Esophagus squamous epithelium (tissue), 4 donors: ENCODE measurements at regions not wholly inside any gene's neighbourhood (a gene's known extent, or its start where the extent isn't known, plus 50 kb on each side); places are given as distances from the start of the nearest gene placed in this dataset.

Experiments
- POLR2A ChIP-seq, 4 donors: fragments of 450-650 bp; IDR thresholded peaks; one replicate each; pipeline ENCODE4 v1.6.1; 2017; ENCODE audit warnings: antibody characterized with exemption in 4 of 4, mild to moderate bottlenecking in 4 of 4, moderate library complexity in 3 of 4
- TF ChIP-seq, protein P1 (sequence below), 6 experiments: fragments of 450-650 bp in 4 of 6; fragments of 200-600 bp in 2 of 6; sonication (generic) in 2 of 6; IDR thresholded peaks; one replicate each; pipeline ENCODE4 v1.5.1; 2016 to 2019; ENCODE audit warnings: antibody characterized with exemption in 6 of 6, mild to moderate bottlenecking in 4 of 6, moderate library complexity in 4 of 6

DNA sequence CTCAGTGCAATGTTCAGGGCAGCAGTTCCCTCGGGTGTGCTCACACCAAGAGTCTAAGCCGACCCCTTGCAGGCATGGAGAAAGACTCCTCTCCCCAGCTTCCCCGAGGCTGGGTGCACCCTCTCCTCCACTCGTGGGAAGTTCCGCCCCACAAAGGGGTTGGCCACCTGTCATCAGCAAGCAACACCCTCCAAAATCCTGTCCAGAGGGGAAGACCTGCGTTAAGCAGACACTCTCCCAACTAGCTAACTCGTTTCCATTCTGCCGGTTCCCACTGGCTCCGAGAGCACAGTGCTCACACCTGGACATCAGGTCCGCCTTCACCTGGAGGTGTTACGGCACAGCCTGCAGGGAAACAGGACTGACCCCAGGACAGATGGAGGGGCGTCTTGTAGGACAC lies 117.9 kb upstream of the IRX4 start:
- no peak for TF ChIP-seq POLR2A (IDR thresholded peaks at IDR 0.05)
- TF ChIP-seq, protein P1, sequence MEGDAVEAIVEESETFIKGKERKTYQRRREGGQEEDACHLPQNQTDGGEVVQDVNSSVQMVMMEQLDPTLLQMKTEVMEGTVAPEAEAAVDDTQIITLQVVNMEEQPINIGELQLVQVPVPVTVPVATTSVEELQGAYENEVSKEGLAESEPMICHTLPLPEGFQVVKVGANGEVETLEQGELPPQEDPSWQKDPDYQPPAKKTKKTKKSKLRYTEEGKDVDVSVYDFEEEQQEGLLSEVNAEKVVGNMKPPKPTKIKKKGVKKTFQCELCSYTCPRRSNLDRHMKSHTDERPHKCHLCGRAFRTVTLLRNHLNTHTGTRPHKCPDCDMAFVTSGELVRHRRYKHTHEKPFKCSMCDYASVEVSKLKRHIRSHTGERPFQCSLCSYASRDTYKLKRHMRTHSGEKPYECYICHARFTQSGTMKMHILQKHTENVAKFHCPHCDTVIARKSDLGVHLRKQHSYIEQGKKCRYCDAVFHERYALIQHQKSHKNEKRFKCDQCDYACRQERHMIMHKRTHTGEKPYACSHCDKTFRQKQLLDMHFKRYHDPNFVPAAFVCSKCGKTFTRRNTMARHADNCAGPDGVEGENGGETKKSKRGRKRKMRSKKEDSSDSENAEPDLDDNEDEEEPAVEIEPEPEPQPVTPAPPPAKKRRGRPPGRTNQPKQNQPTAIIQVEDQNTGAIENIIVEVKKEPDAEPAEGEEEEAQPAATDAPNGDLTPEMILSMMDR (IDR thresholded peaks at IDR 0.05) = no peak
